ENCODE measurements at regions not wholly inside any gene's neighbourhood (a gene's known extent, or its start where the extent isn't known, plus 50 kb on each side); places are given as distances from the start of the nearest gene placed in this dataset.

GRCh38 chr15:49769225-49769624 lies 148.4 kb downstream of the DTWD1 start:
- Mint-ChIP-seq H3K9me3 (peaks cover 20% of the 10 kb centered on the region), H3K27ac (no peak overlapping the region), H3K4me1 (ENCODE audit: low read depth) (no peaks in the 10 kb centered on the region), H3K36me3 (ENCODE audit: low read depth) (no peaks in the 10 kb centered on the region), H3K27me3 (ENCODE audit: low read depth) (peaks cover 4% of the 10 kb centered on the region), H3K4me3 (no peak overlapping the region)
- DNase-seq (ENCODE audit: low spot score) = no peak

- no peaks in the 10 kb centered on the region for H3K27me3 Mint-ChIP-seq (ENCODE audit: low read depth)
- DNase-seq (ENCODE audit: low spot score) = no peak
- H3K36me3 Mint-ChIP-seq (ENCODE audit: low read depth) = no peaks in the 10 kb centered on the region
- H3K4me1 Mint-ChIP-seq (ENCODE audit: low read depth) = no peaks in the 10 kb centered on the region
- H3K4me3 Mint-ChIP-seq = no peak overlapping the region
- H3K27ac Mint-ChIP-seq = no peak overlapping the region
- H3K9me3 Mint-ChIP-seq = peaks cover 15% of the 10 kb centered on the region
These were observed 168.6 kb downstream of the DTWD1 start for GRCh38 chr15:49789436-49789835.

- H3K27me3 Mint-ChIP-seq (ENCODE audit: low read depth) = no peaks in the 10 kb centered on the region
These were observed 173.1 kb downstream of the DTWD1 start for GRCh38 chr15:49793943-49794342.

GRCh38 chr15:49801796-49802195 lies 180.9 kb downstream of the DTWD1 start:
- peaks cover 5% of the 10 kb centered on the region for H3K27me3 Mint-ChIP-seq (ENCODE audit: low read depth)
- H3K4me1 Mint-ChIP-seq (ENCODE audit: low read depth) = no peaks in the 10 kb centered on the region
- no peak overlapping the region for H3K4me3 Mint-ChIP-seq
- no peaks in the 10 kb centered on the region for H3K36me3 Mint-ChIP-seq (ENCODE audit: low read depth)
- no peak for DNase-seq (ENCODE audit: low spot score)
- no peak overlapping the region for H3K27ac Mint-ChIP-seq
- peaks cover 16% of the 10 kb centered on the region for H3K9me3 Mint-ChIP-seq

More at GRCh38 chr15:49793943-49794342, 173.1 kb downstream of the DTWD1 start:
- H3K27ac Mint-ChIP-seq = no peak overlapping the region
- H3K9me3 Mint-ChIP-seq = peaks cover 17% of the 10 kb centered on the region
- no peaks in the 10 kb centered on the region for H3K4me1 Mint-ChIP-seq (ENCODE audit: low read depth)
- no peaks in the 10 kb centered on the region for H3K36me3 Mint-ChIP-seq (ENCODE audit: low read depth)
- H3K4me3 Mint-ChIP-seq = no peak overlapping the region
- no peak for DNase-seq (ENCODE audit: low spot score)
